SK-N-DZ (cell line): ENCODE measurements at regions not wholly inside any gene's neighbourhood (a gene's known extent, or its start where the extent isn't known, plus 50 kb on each side); places are given as distances from the start of the nearest gene placed in this dataset.

Experiments
- DNase-seq: peaks from one replicate; pipeline ENCODE4 v3.0.0-alpha.2; 2015; ENCODE audit warnings: low spot score

DNA sequence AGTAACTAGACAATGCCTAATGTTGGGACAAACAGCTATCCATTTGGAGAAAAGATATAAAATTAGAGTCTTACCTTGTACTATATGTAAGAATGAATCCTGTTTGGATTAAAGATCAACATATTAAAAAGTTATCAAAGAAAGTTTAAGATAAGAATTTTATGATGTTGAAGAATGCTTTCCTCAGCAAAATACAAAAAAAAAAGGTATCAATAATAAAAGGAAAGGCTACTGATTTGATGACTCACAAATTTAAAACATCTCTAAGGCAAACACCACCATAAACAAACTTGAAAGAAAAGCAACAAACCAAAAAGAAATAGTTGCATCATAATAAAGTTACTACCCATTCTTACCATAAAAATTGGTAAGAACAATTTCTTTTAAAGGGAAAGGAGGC is 92.7 kb downstream of the C1D start:
- no peak for DNase-seq

DNA sequence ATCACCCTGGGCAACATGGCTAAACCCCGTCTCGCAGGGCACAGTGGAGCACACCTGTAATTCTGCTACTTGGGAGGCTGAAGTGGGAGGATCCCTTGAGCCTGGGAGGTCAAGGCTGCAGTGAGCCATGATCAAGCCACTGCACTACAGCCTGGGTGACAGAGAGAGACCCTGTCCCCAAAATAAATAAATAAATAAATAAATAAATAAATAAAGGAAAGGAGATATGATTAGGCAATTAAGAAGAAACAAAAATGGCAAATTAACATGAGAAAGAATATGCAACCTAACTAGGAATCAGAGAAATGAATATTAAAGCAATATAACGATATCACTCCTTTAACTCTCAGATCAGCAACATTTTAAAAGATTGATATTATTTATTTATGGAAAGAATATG is 92.3 kb downstream of the C1D start:
- DNase-seq: no peak

GRCh38 chr2:67974559-67975430 is 88.0 kb downstream of the C1D start:
- DNase-seq: no peak

DNA sequence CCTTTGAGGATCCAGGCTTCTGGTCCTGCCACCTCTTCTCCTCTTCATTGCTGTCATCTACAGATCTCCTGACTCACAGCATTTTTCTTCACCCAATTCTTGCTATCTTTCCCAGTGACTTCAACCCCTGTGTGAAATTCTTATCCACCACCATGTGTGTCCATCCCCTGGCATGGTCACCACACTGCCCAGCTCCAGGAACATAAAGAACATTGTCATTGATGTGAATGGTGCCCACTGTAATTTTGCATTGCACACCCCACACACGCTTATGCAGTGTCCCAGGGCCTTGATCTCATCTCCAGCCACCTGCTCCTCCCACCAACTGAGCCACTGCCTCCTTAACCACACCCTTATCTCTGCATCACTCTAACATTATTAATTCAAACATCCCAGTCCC is 85.3 kb downstream of the C1D start:
- DNase-seq: no peak

DNA sequence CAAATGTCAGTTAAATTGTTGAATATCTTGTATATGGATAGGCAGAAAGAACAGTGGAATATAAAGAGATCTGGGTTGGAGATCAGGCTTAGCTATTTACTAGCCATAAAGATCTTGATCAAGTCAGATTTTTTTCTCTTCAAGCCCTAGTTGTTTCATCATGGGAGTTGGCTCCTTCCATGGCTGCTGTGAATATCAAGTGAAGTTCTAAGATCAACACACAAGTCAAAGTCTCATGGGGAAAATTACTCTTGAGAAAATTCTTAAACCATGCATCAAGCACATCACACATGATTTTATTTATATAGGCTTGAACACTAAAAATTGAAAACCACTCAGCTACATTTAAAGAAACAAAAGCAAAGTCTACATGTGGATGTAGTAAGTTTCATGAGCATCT is 79.8 kb downstream of the C1D start:
- DNase-seq: no peak

DNA sequence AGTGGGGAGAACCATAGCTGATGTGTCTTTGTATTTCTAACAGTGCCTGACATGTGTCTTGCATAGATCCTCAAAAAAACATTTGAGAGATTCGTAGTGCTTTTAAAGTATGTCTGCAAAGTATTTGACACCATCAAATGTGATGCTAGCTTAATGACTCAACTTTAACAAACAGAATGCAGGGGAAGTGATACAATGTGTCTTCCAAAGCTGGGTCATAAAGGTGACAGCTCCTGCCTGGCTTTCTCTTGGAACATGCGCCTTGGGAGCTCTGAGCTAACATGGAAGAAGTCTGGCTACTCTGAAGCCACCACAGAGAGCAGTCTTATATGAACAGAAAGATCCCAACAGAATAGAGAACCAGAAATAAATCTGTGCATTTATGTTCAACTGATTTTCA is 78.2 kb downstream of the C1D start:
- no peak for DNase-seq

DNA sequence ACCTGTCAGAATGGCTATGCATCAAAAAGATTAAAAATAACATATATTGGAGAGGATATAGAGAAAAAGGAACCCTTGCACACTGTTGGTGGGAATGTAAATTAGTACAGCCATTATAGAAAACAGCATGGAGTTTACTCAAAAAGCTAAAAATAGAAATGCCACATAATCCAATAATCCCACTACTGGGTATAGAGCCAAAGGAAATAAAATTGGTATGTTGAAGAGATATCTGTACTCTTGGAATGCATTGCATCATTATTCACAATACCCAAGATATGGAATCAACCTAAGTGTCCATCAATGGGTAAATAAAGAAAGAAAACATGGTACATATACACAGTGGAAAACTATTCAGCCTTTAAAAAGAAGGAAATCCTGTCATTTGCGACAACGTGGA is 77.2 kb downstream of the C1D start:
- no peak for DNase-seq

- DNase-seq: no peak
Observed at GRCh38 chr2:67986258-67986657, 76.5 kb downstream of the C1D start.
